ENCODE measurements at regions not wholly inside any gene's neighbourhood (a gene's known extent, or its start where the extent isn't known, plus 50 kb on each side); places are given as distances from the start of the nearest gene placed in this dataset.
"Not testable (repeated sequence)": the region's sequence is repeated elsewhere in the genome, so short reads cannot be mapped to it uniquely, and the experiment has no call there.

- intact Hi-C loops (cut with DNase I; ENCODE audit: low total_unique reads), result no loop called here
- no peak for DNase-seq (ENCODE audit: low spot score in 2 of 2)
- no peak overlapping the region for H3K4me3 ChIP-seq (ENCODE audit: low read depth, poor library complexity, severe bottlenecking)
- TF ChIP-seq POLR2A (IDR thresholded peaks at IDR 0.05) (no peak), CTCF (IDR thresholded peaks at IDR 0.05) (no peak)
- WGBS, 2 donors, result 43 to 70% methylated on average over 1 of the region's 1 CpG
Measured at GRCh38 chr16:60635548-60635947, 1400.7 kb downstream of the CDH8 start.

- no peak for TF ChIP-seq CTCF (IDR thresholded peaks at IDR 0.05)
- no peak for TF ChIP-seq POLR2A (IDR thresholded peaks at IDR 0.05)
- DNase-seq (ENCODE audit: low spot score in 2 of 2), result no peak
- intact Hi-C loops (cut with DNase I; ENCODE audit: low total_unique reads), result no loop called here
- no peak overlapping the region for H3K4me3 ChIP-seq (ENCODE audit: low read depth, poor library complexity, severe bottlenecking)
Measured at GRCh38 chr16:60611844-60612243, 1424.4 kb downstream of the CDH8 start.

GRCh38 chr16:60608971-60609370 is 1427.3 kb downstream of the CDH8 start:
- no peak for TF ChIP-seq CTCF (IDR thresholded peaks at IDR 0.05)
- TF ChIP-seq POLR2A (IDR thresholded peaks at IDR 0.05), result no peak
- intact Hi-C loops (cut with DNase I; ENCODE audit: low total_unique reads), result loop anchor here (5.0 kb wide), 1 partner anchor 903 kb away; no protein-coding TSS in a partner anchor
- no peak overlapping the region for H3K4me3 ChIP-seq (ENCODE audit: low read depth, poor library complexity, severe bottlenecking)
- DNase-seq (ENCODE audit: low spot score in 2 of 2), result no peak
- 75 to 82% methylated on average over 2 of the region's 2 CpGs for WGBS, 2 donors

GRCh38 chr16:60605652-60606051 is 1430.6 kb downstream of the CDH8 start:
- 83 to 85% methylated on average over 3 of the region's 3 CpGs for WGBS, 2 donors
- intact Hi-C loops (cut with DNase I; ENCODE audit: low total_unique reads), result loop anchor here (5.0 kb wide), 1 partner anchor 907 kb away; no protein-coding TSS in a partner anchor
- not testable (repeated sequence) for H3K4me3 ChIP-seq (ENCODE audit: low read depth, poor library complexity, severe bottlenecking); DNase-seq (ENCODE audit: low spot score in 2 of 2)

GRCh38 chr16:60605176-60605575 is 1431.1 kb downstream of the CDH8 start:
- 52 to 71% methylated on average over 3 of the region's 3 CpGs for WGBS, 2 donors
- no peak for DNase-seq (ENCODE audit: low spot score in 2 of 2)
- intact Hi-C loops (cut with DNase I; ENCODE audit: low total_unique reads), result loop anchor here (5.0 kb wide), 1 partner anchor 907 kb away; no protein-coding TSS in a partner anchor
- no peak for TF ChIP-seq POLR2A (IDR thresholded peaks at IDR 0.05)
- TF ChIP-seq CTCF (IDR thresholded peaks at IDR 0.05), result no peak
- no peak overlapping the region for H3K4me3 ChIP-seq (ENCODE audit: low read depth, poor library complexity, severe bottlenecking)

GRCh38 chr16:60586493-60586892 is 1449.7 kb downstream of the CDH8 start:
- TF ChIP-seq CTCF (IDR thresholded peaks at IDR 0.05), result no peak
- no peak for TF ChIP-seq POLR2A (IDR thresholded peaks at IDR 0.05)
- H3K4me3 ChIP-seq (ENCODE audit: low read depth, poor library complexity, severe bottlenecking), result no peak overlapping the region
- intact Hi-C loops (cut with DNase I; ENCODE audit: low total_unique reads), result no loop called here
- 31 to 49% methylated on average over 2 of the region's 2 CpGs for WGBS, 2 donors
- no peak for DNase-seq (ENCODE audit: low spot score in 2 of 2)

Measured in lower leg skin (tissue), 4 donors.